NCI-H128 (cell line): ENCODE measurements at regions not wholly inside any gene's neighbourhood (a gene's known extent, or its start where the extent isn't known, plus 50 kb on each side); places are given as distances from the start of the nearest gene placed in this dataset.
"Not testable (repeated sequence)": the region's sequence is repeated elsewhere in the genome, so short reads cannot be mapped to it uniquely, and the experiment has no call there.

Experiments
- DNase-seq: peaks from one replicate; lab custom pipeline; 2025; ENCODE audit not compliant: unreplicated experiment; lab: John Stamatoyannopoulos, UW

- DNase-seq = no peak
These were observed 210.2 kb downstream of the ARPP21 start for GRCh38 chr3:35849496-35849895.

GRCh38 chr3:35849963-35850362 lies 210.6 kb downstream of the ARPP21 start:
- DNase-seq = no peak

- DNase-seq = no peak
These were observed 217.7 kb downstream of the ARPP21 start for GRCh38 chr3:35857004-35857403.

GRCh38 chr3:35862057-35862456 lies 222.7 kb downstream of the ARPP21 start:
- no peak for DNase-seq

- DNase-seq = no peak
These were observed 225.5 kb downstream of the ARPP21 start for GRCh38 chr3:35864871-35865270.

GRCh38 chr3:35867791-35868190 lies 228.5 kb downstream of the ARPP21 start:
- DNase-seq = no peak

- no peak for DNase-seq
These were observed 231.7 kb downstream of the ARPP21 start for GRCh38 chr3:35871009-35871408.

GRCh38 chr3:35883929-35884328 lies 244.6 kb downstream of the ARPP21 start:
- no peak for DNase-seq

- no peak for DNase-seq
These were observed 255.4 kb downstream of the ARPP21 start for GRCh38 chr3:35894735-35895134.

GRCh38 chr3:35899245-35899644 lies 259.9 kb downstream of the ARPP21 start:
- DNase-seq = no peak

- DNase-seq = no peak
These were observed 260.8 kb downstream of the ARPP21 start for GRCh38 chr3:35900079-35900478.

- peak; percentile 63 for DNase-seq
These were observed 269.3 kb downstream of the ARPP21 start for GRCh38 chr3:35908366-35909232.

- no peak for DNase-seq
These were observed 279.8 kb downstream of the ARPP21 start for GRCh38 chr3:35919160-35919559.

- DNase-seq = no peak
These were observed 282.4 kb downstream of the ARPP21 start for GRCh38 chr3:35921718-35922117.

- not testable (repeated sequence) for DNase-seq
These were observed 284.7 kb downstream of the ARPP21 start for GRCh38 chr3:35924070-35924469.

GRCh38 chr3:35927441-35927840 lies 288.1 kb downstream of the ARPP21 start:
- no peak for DNase-seq

GRCh38 chr3:35929158-35929557 lies 289.8 kb downstream of the ARPP21 start:
- no peak for DNase-seq

- no peak for DNase-seq
These were observed 292.5 kb downstream of the ARPP21 start for GRCh38 chr3:35931867-35932266.

GRCh38 chr3:35932995-35933394 lies 293.7 kb downstream of the ARPP21 start:
- no peak for DNase-seq

GRCh38 chr3:35936571-35936970 lies 297.2 kb downstream of the ARPP21 start:
- DNase-seq = no peak

GRCh38 chr3:35944926-35945710 lies 305.8 kb downstream of the ARPP21 start:
- DNase-seq = no peak
